ENCODE measurements at regions not wholly inside any gene's neighbourhood (a gene's known extent, or its start where the extent isn't known, plus 50 kb on each side); places are given as distances from the start of the nearest gene placed in this dataset.
A peak's percentile ranks its signal among the peaks of the same experiment; 100 is the strongest.

- Mint-ChIP-seq H3K36me3 (ENCODE audit: low read depth) (no peaks in the 10 kb centered on the region), H3K4me1 (no peaks in the 10 kb centered on the region), H3K9me3 (no peaks in the 10 kb centered on the region), H3K27me3 (peaks cover 14% of the 10 kb centered on the region), H3K27ac (no peak overlapping the region), H3K4me3 (no peak overlapping the region)
- ATAC-seq (replicated peaks): no peak
These were observed 87.4 kb upstream of the FER start for GRCh38 chr5:108660291-108660690.

- no peak overlapping the region for H3K4me3 Mint-ChIP-seq
- H3K27me3 Mint-ChIP-seq: peaks cover 14% of the 10 kb centered on the region
These were observed 88.2 kb upstream of the FER start for GRCh38 chr5:108659531-108659930.

GRCh38 chr5:108655750-108656450, 91.8 kb upstream of the FER start:
- peaks cover 14% of the 10 kb centered on the region for H3K27me3 Mint-ChIP-seq

More at GRCh38 chr5:108659531-108659930, 88.2 kb upstream of the FER start:
- no peak for ATAC-seq (replicated peaks)
- Mint-ChIP-seq H3K4me1 (no peaks in the 10 kb centered on the region), H3K9me3 (no peaks in the 10 kb centered on the region), H3K27ac (no peak overlapping the region), H3K36me3 (ENCODE audit: low read depth) (no peaks in the 10 kb centered on the region)

GRCh38 chr5:108654051-108654450, 93.6 kb upstream of the FER start:
- Mint-ChIP-seq H3K36me3 (ENCODE audit: low read depth) (no peaks in the 10 kb centered on the region), H3K27me3 (peaks cover 13% of the 10 kb centered on the region), H3K9me3 (no peaks in the 10 kb centered on the region), H3K27ac (no peak overlapping the region), H3K4me3 (no peak overlapping the region), H3K4me1 (no peaks in the 10 kb centered on the region)
- ATAC-seq (replicated peaks): no peak

More at GRCh38 chr5:108655750-108656450, 91.8 kb upstream of the FER start:
- no peaks in the 10 kb centered on the region for H3K36me3 Mint-ChIP-seq (ENCODE audit: low read depth)
- no peak for ATAC-seq (replicated peaks)
- no peaks in the 10 kb centered on the region for H3K4me1 Mint-ChIP-seq
- H3K4me3 Mint-ChIP-seq: no peak overlapping the region
- H3K27ac Mint-ChIP-seq: no peak overlapping the region
- H3K9me3 Mint-ChIP-seq: no peaks in the 10 kb centered on the region

GRCh38 chr5:108653201-108653600, 94.5 kb upstream of the FER start:
- Mint-ChIP-seq H3K27me3 (peaks cover 11% of the 10 kb centered on the region), H3K27ac (no peak overlapping the region), H3K4me3 (no peak overlapping the region)

GRCh38 chr5:108650997-108651396, 96.7 kb upstream of the FER start:
- Mint-ChIP-seq H3K27ac (no peak overlapping the region), H3K27me3 (peaks cover 13% of the 10 kb centered on the region), H3K4me1 (no peaks in the 10 kb centered on the region), H3K4me3 (no peak overlapping the region), H3K36me3 (ENCODE audit: low read depth) (no peaks in the 10 kb centered on the region), H3K9me3 (peaks cover 8% of the 10 kb centered on the region)
- ATAC-seq (replicated peaks): no peak

More at GRCh38 chr5:108653201-108653600, 94.5 kb upstream of the FER start:
- Mint-ChIP-seq H3K9me3 (no peaks in the 10 kb centered on the region), H3K36me3 (ENCODE audit: low read depth) (no peaks in the 10 kb centered on the region), H3K4me1 (no peaks in the 10 kb centered on the region)
- no peak for ATAC-seq (replicated peaks)

- Mint-ChIP-seq H3K36me3 (ENCODE audit: low read depth) (no peaks in the 10 kb centered on the region), H3K4me1 (no peaks in the 10 kb centered on the region), H3K27ac (no peak overlapping the region), H3K9me3 (peaks cover 8% of the 10 kb centered on the region), H3K4me3 (no peak overlapping the region), H3K27me3 (peaks cover 10% of the 10 kb centered on the region)
- no peak for ATAC-seq (replicated peaks)
These were observed 98.1 kb upstream of the FER start for GRCh38 chr5:108649646-108650045.

GRCh38 chr5:108649106-108649505, 98.6 kb upstream of the FER start:
- H3K27me3 Mint-ChIP-seq: peaks cover 10% of the 10 kb centered on the region
- no peak overlapping the region for H3K27ac Mint-ChIP-seq
- H3K4me3 Mint-ChIP-seq: no peak overlapping the region
- H3K4me1 Mint-ChIP-seq: no peaks in the 10 kb centered on the region
- H3K9me3 Mint-ChIP-seq: peaks cover 8% of the 10 kb centered on the region
- no peak for ATAC-seq (replicated peaks)
- H3K36me3 Mint-ChIP-seq (ENCODE audit: low read depth): no peaks in the 10 kb centered on the region

- peaks cover 16% of the 10 kb centered on the region for H3K27me3 Mint-ChIP-seq
- no peaks in the 10 kb centered on the region for H3K36me3 Mint-ChIP-seq (ENCODE audit: low read depth)
- H3K9me3 Mint-ChIP-seq: peaks cover 8% of the 10 kb centered on the region
- peak; percentile 87 for ATAC-seq (replicated peaks)
- no peak overlapping the region for H3K27ac Mint-ChIP-seq
- H3K4me3 Mint-ChIP-seq: peak overlapping the region; percentile 8
- peaks cover 5% of the 10 kb centered on the region for H3K4me1 Mint-ChIP-seq
These were observed 105.4 kb upstream of the FER start for GRCh38 chr5:108642170-108642906.

- H3K4me3 Mint-ChIP-seq: no peak overlapping the region
- peaks cover 10% of the 10 kb centered on the region for H3K27me3 Mint-ChIP-seq
- H3K4me1 Mint-ChIP-seq: peaks cover 5% of the 10 kb centered on the region
- no peak for ATAC-seq (replicated peaks)
- H3K36me3 Mint-ChIP-seq (ENCODE audit: low read depth): no peaks in the 10 kb centered on the region
- peaks cover 1% of the 10 kb centered on the region for H3K9me3 Mint-ChIP-seq
- H3K27ac Mint-ChIP-seq: no peak overlapping the region
These were observed 106.1 kb upstream of the FER start for GRCh38 chr5:108641596-108641995.

GRCh38 chr5:108639366-108639765, 108.3 kb upstream of the FER start:
- peaks cover 5% of the 10 kb centered on the region for H3K4me1 Mint-ChIP-seq
- H3K9me3 Mint-ChIP-seq: no peaks in the 10 kb centered on the region
- no peak for ATAC-seq (replicated peaks)
- H3K27ac Mint-ChIP-seq: no peak overlapping the region
- no peak overlapping the region for H3K4me3 Mint-ChIP-seq
- H3K36me3 Mint-ChIP-seq (ENCODE audit: low read depth): no peaks in the 10 kb centered on the region
- peaks cover 9% of the 10 kb centered on the region for H3K27me3 Mint-ChIP-seq

GRCh38 chr5:108638021-108638420, 109.7 kb upstream of the FER start:
- Mint-ChIP-seq H3K36me3 (ENCODE audit: low read depth) (no peaks in the 10 kb centered on the region), H3K27ac (no peak overlapping the region), H3K9me3 (no peaks in the 10 kb centered on the region), H3K4me3 (no peak overlapping the region), H3K4me1 (peaks cover 5% of the 10 kb centered on the region), H3K27me3 (peaks cover 9% of the 10 kb centered on the region)
- ATAC-seq (replicated peaks): no peak

- H3K27ac Mint-ChIP-seq: no peak overlapping the region
- H3K4me1 Mint-ChIP-seq: peaks cover 2% of the 10 kb centered on the region
- no peaks in the 10 kb centered on the region for H3K9me3 Mint-ChIP-seq
- ATAC-seq (replicated peaks): no peak
- no peaks in the 10 kb centered on the region for H3K36me3 Mint-ChIP-seq (ENCODE audit: low read depth)
- peaks cover 7% of the 10 kb centered on the region for H3K27me3 Mint-ChIP-seq
- no peak overlapping the region for H3K4me3 Mint-ChIP-seq
These were observed 110.6 kb upstream of the FER start for GRCh38 chr5:108637134-108637533.

GRCh38 chr5:108636135-108636853, 111.4 kb upstream of the FER start:
- Mint-ChIP-seq H3K27ac (no peak overlapping the region), H3K27me3 (no peaks in the 10 kb centered on the region), H3K36me3 (ENCODE audit: low read depth) (no peaks in the 10 kb centered on the region), H3K4me3 (no peak overlapping the region), H3K4me1 (no peaks in the 10 kb centered on the region), H3K9me3 (no peaks in the 10 kb centered on the region)
- no peak for ATAC-seq (replicated peaks)

Data from activated T-helper 17 cell treated with anti-CD3 and anti-CD28 coated beads, Interleukin-2, amount 50 U/mL, for 72 hours (primary cell).